HepG2 (cell line): ENCODE measurements at regions not wholly inside any gene's neighbourhood (a gene's known extent, or its start where the extent isn't known, plus 50 kb on each side); places are given as distances from the start of the nearest gene placed in this dataset.

Experiments used
- CEBPB ChIP-seq: IDR thresholded peaks from 2 replicates; pipeline ENCODE4 v1.6.1; 2011; ENCODE audit warnings: low read depth, low read length, improper control_type of control experiment, borderline replicate concordance
- EHMT2 ChIP-seq: fragments of 200-600 bp; sonication (generic); IDR thresholded peaks from 2 replicates; pipeline ENCODE4 v1.7.0; 2017; ENCODE audit warnings: antibody characterized with exemption, low read depth, low read length, borderline replicate concordance
- EZH2 ChIP-seq: conservative IDR thresholded peaks from 2 replicates; pipeline ENCODE4 v1.6.1; 2012; ENCODE audit warnings: mild to moderate bottlenecking, low read depth, low read length, moderate library complexity
- KAT2B ChIP-seq: fragments of 150-350 bp; IDR thresholded peaks from 2 replicates; pipeline ENCODE4 v1.6.1; 2014; ENCODE audit warnings: low read depth, low read length, borderline replicate concordance
- KLF16 ChIP-seq, 2 experiments: sonication (generic) in 1 of 2; formaldehyde crosslinking in 1 of 2; IDR thresholded peaks; 2 replicates each; pipeline versions ENCODE4 v1.6.1 to v1.8.0; 2016 to 2023; ENCODE audit warnings: missing genetic modification reagents in 2 of 2, missing compliant biosample characterization in 1 of 2
- ONECUT2 ChIP-seq: sonication (generic); formaldehyde crosslinking; IDR thresholded peaks from 2 replicates; pipeline ENCODE4 v1.4.0; 2020; ENCODE audit warnings: missing genetic modification reagents
- RBM22 ChIP-seq: fragments of 200-400 bp; formaldehyde crosslinking; optimal IDR thresholded peaks from 2 replicates; pipeline ENCODE3; 2017; ENCODE audit warnings: mild to moderate bottlenecking, low read length, moderate library complexity
- REST ChIP-seq, 2 experiments: IDR thresholded peaks; 2 replicates each; pipeline ENCODE4 v1.6.1; 2011 to 2012; ENCODE audit warnings: low read length in 2 of 2, borderline replicate concordance in 1 of 2, low read depth in 1 of 2, mild to moderate bottlenecking in 1 of 2, moderate library complexity in 1 of 2
- SP1 ChIP-seq, 2 experiments: fragments of 450-650 bp in 1 of 2; sonication (generic) in 1 of 2; formaldehyde crosslinking in 1 of 2; IDR thresholded peaks; 2 replicates each; pipeline versions ENCODE4 v1.4.0 to v1.6.1; 2016 to 2020; ENCODE audit warnings: missing genetic modification reagents in 1 of 2
- ZNF354B ChIP-seq: sonication (generic); formaldehyde crosslinking; IDR thresholded peaks from 2 replicates; pipeline ENCODE4 v1.8.0; 2022; ENCODE audit warnings: mild to moderate bottlenecking, missing genetic modification reagents
- ZNF747 ChIP-seq: sonication (generic); formaldehyde crosslinking; IDR thresholded peaks from 2 replicates; pipeline ENCODE4 v1.8.1; 2023; ENCODE audit warnings: missing genetic modification reagents, mild to moderate bottlenecking, borderline replicate concordance
- TF ChIP-seq, protein P1 (sequence below): sonication (generic); formaldehyde crosslinking; IDR thresholded peaks from 2 replicates; pipeline ENCODE4 v1.5.0; 2020; ENCODE audit warnings: mild to moderate bottlenecking, missing genetic modification reagents, moderate library complexity
- TF ChIP-seq, protein P2 (sequence below): IDR thresholded peaks from 2 replicates; pipeline ENCODE4 v1.6.1; 2012; ENCODE audit warnings: inconsistent platforms

- TF ChIP-seq, protein P1, sequence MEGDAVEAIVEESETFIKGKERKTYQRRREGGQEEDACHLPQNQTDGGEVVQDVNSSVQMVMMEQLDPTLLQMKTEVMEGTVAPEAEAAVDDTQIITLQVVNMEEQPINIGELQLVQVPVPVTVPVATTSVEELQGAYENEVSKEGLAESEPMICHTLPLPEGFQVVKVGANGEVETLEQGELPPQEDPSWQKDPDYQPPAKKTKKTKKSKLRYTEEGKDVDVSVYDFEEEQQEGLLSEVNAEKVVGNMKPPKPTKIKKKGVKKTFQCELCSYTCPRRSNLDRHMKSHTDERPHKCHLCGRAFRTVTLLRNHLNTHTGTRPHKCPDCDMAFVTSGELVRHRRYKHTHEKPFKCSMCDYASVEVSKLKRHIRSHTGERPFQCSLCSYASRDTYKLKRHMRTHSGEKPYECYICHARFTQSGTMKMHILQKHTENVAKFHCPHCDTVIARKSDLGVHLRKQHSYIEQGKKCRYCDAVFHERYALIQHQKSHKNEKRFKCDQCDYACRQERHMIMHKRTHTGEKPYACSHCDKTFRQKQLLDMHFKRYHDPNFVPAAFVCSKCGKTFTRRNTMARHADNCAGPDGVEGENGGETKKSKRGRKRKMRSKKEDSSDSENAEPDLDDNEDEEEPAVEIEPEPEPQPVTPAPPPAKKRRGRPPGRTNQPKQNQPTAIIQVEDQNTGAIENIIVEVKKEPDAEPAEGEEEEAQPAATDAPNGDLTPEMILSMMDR, result no peak
- TF ChIP-seq SP1 (IDR thresholded peaks at IDR 0.05) (no peak), SP1 (CRISPR knock-in tag; IDR thresholded peaks at IDR 0.05) (no peak), CEBPB (no peak), ZNF354B (CRISPR knock-in tag) (no peak), EZH2 (no peak), EHMT2 (no peak), ONECUT2 (CRISPR knock-in tag) (no peak), RBM22 (no peak), ZNF747 (CRISPR knock-in tag) (no peak), KLF16 (CRISPR knock-in tag; IDR thresholded peaks at IDR 0.05) (no peak), KAT2B (no peak), REST (IDR thresholded peaks at IDR 0.05; ENCODE audit: borderline replicate concordance in 1 of 2, low read depth in 1 of 2, low read length in 2 of 2) (no peak)
- TF ChIP-seq, protein P2, sequence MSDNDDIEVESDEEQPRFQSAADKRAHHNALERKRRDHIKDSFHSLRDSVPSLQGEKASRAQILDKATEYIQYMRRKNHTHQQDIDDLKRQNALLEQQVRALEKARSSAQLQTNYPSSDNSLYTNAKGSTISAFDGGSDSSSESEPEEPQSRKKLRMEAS, result no peak
Observed at GRCh38 chr12:39032448-39032847, 127.1 kb upstream of the CPNE8 start.
